ENCODE measurements at regions not wholly inside any gene's neighbourhood (a gene's known extent, or its start where the extent isn't known, plus 50 kb on each side); places are given as distances from the start of the nearest gene placed in this dataset.
A peak's percentile ranks its signal among the peaks of the same experiment; 100 is the strongest.

GRCh38 chr13:112639521-112639920, 50.3 kb upstream of the ATP11A start:
- no peak for DNase-seq

GRCh38 chr13:112638919-112639318, 50.9 kb upstream of the ATP11A start:
- DNase-seq, result no peak

GRCh38 chr13:112638157-112638750, 50.3 kb upstream of the TUBGCP3 start:
- peak; percentile 2 for DNase-seq
